Activated effector memory CD4-positive, alpha-beta T cell treated with anti-CD3 and anti-CD28 coated beads, Interleukin-2, amount 50 U/mL, for 16 hours (primary cell): ENCODE measurements at regions not wholly inside any gene's neighbourhood (a gene's known extent, or its start where the extent isn't known, plus 50 kb on each side); places are given as distances from the start of the nearest gene placed in this dataset.

Source experiments
- DNase-seq: peaks from one replicate; pipeline ENCODE4 v3.0.0-alpha.2; 2020

GRCh38 chr11:86726118-86726753 lies 53.8 kb upstream of the ME3 start:
- DNase-seq, result no peak

- no peak for DNase-seq
Observed at GRCh38 chr11:86724137-86724536, 51.7 kb upstream of the ME3 start.

- DNase-seq, result no peak
Observed at GRCh38 chr11:86723281-86723680, 50.9 kb upstream of the ME3 start.

- DNase-seq, result no peak
Observed at GRCh38 chr11:86722748-86723147, 50.3 kb upstream of the ME3 start.
